ENCODE measurements at regions not wholly inside any gene's neighbourhood (a gene's known extent, or its start where the extent isn't known, plus 50 kb on each side); places are given as distances from the start of the nearest gene placed in this dataset.

DNA sequence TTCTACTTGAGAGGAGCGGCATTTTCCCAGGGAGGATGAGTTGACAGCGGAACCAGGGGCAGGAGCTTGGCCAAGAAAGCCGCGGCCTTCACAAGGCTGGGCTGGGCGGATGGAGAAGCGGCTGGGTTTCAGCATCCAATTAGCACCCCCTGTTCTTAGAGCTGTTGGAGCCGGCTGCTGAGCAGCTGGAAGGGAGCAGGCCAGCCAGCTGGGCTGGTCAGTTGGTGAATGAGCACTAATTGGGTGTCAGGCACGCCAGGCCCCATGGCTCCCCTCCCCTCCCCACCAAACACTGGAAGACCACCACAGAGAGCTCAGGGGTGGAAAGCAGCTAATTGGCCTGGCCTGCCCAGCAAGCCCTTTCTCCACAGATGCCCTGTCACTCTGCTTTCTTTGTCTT, 245.6 kb downstream of the RRAGC start:
- TF ChIP-seq RAD21 (IDR thresholded peaks at IDR 0.05): no peak
- TF ChIP-seq, protein P1, sequence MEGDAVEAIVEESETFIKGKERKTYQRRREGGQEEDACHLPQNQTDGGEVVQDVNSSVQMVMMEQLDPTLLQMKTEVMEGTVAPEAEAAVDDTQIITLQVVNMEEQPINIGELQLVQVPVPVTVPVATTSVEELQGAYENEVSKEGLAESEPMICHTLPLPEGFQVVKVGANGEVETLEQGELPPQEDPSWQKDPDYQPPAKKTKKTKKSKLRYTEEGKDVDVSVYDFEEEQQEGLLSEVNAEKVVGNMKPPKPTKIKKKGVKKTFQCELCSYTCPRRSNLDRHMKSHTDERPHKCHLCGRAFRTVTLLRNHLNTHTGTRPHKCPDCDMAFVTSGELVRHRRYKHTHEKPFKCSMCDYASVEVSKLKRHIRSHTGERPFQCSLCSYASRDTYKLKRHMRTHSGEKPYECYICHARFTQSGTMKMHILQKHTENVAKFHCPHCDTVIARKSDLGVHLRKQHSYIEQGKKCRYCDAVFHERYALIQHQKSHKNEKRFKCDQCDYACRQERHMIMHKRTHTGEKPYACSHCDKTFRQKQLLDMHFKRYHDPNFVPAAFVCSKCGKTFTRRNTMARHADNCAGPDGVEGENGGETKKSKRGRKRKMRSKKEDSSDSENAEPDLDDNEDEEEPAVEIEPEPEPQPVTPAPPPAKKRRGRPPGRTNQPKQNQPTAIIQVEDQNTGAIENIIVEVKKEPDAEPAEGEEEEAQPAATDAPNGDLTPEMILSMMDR (IDR thresholded peaks at IDR 0.05; ENCODE audit: low read depth, low read length, missing input control): no peak

Measured in liver (tissue), 3 donors.